ENCODE measurements at regions not wholly inside any gene's neighbourhood (a gene's known extent, or its start where the extent isn't known, plus 50 kb on each side); places are given as distances from the start of the nearest gene placed in this dataset.
"Not testable (repeated sequence)": the region's sequence is repeated elsewhere in the genome, so short reads cannot be mapped to it uniquely, and the experiment has no call there.

- Histone ChIP-seq H3K79me2 (no peaks in the 10 kb centered on the region), H3K27me3 (ENCODE audit: control insufficient read depth, insufficient read depth, low read length) (no peaks in the 10 kb centered on the region), H3K9me3 (ENCODE audit: control insufficient read depth, low read length) (no peaks in the 10 kb centered on the region), H3K4me2 (ENCODE audit: low read length) (no peak overlapping the region), H3K4me3 (ENCODE audit: low read depth, low read length) (no peak overlapping the region), H3K36me3 (ENCODE audit: control insufficient read depth, insufficient read depth, low read length) (no peaks in the 10 kb centered on the region), H3K9ac (no peak overlapping the region), H3K27ac (no peak overlapping the region), H3K4me1 (no peaks in the 10 kb centered on the region), H2AFZ (no peak overlapping the region)
- no peak for TF ChIP-seq CTCF (IDR thresholded peaks at IDR 0.05)
Measured at GRCh38 chr22:44566911-44567310, 68.9 kb upstream of the RTL6 start.

GRCh38 chr22:44562651-44563050 is 64.6 kb upstream of the RTL6 start:
- H3K27ac ChIP-seq; H3K4me1 ChIP-seq; H3K9ac ChIP-seq; H3K79me2 ChIP-seq; H3K4me3 ChIP-seq (ENCODE audit: low read depth, low read length); H3K4me2 ChIP-seq (ENCODE audit: low read length); H3K27me3 ChIP-seq (ENCODE audit: control insufficient read depth, insufficient read depth, low read length); H2AFZ ChIP-seq; H3K9me3 ChIP-seq (ENCODE audit: control insufficient read depth, low read length); H3K36me3 ChIP-seq (ENCODE audit: control insufficient read depth, insufficient read depth, low read length): not testable (repeated sequence)

- H3K9ac ChIP-seq, result no peak overlapping the region
- H3K4me3 ChIP-seq (ENCODE audit: low read depth, low read length), result no peak overlapping the region
- TF ChIP-seq CTCF (IDR thresholded peaks at IDR 0.05), result no peak
Measured at GRCh38 chr22:44561139-44561840, 63.3 kb upstream of the RTL6 start.

GRCh38 chr22:44558671-44559070 is 60.6 kb upstream of the RTL6 start:
- not testable (repeated sequence) for H3K9ac ChIP-seq; H2AFZ ChIP-seq; H3K27ac ChIP-seq; H3K9me3 ChIP-seq (ENCODE audit: control insufficient read depth, low read length); H3K4me3 ChIP-seq (ENCODE audit: low read depth, low read length); H3K27me3 ChIP-seq (ENCODE audit: control insufficient read depth, insufficient read depth, low read length); H3K4me1 ChIP-seq; H3K4me2 ChIP-seq (ENCODE audit: low read length); H3K79me2 ChIP-seq; H3K36me3 ChIP-seq (ENCODE audit: control insufficient read depth, insufficient read depth, low read length)

More at GRCh38 chr22:44561139-44561840, 63.3 kb upstream of the RTL6 start:
- Histone ChIP-seq H3K4me1 (no peaks in the 10 kb centered on the region), H3K4me2 (ENCODE audit: low read length) (no peak overlapping the region), H2AFZ (no peak overlapping the region), H3K36me3 (ENCODE audit: control insufficient read depth, insufficient read depth, low read length) (no peaks in the 10 kb centered on the region), H3K9me3 (ENCODE audit: control insufficient read depth, low read length) (no peaks in the 10 kb centered on the region), H3K27ac (no peak overlapping the region), H3K27me3 (ENCODE audit: control insufficient read depth, insufficient read depth, low read length) (no peaks in the 10 kb centered on the region), H3K79me2 (no peaks in the 10 kb centered on the region)

- not testable (repeated sequence) for H3K27ac ChIP-seq; H3K4me3 ChIP-seq (ENCODE audit: low read depth, low read length); H3K79me2 ChIP-seq; H2AFZ ChIP-seq; H3K9ac ChIP-seq; H3K4me2 ChIP-seq (ENCODE audit: low read length); H3K27me3 ChIP-seq (ENCODE audit: control insufficient read depth, insufficient read depth, low read length); H3K4me1 ChIP-seq; H3K9me3 ChIP-seq (ENCODE audit: control insufficient read depth, low read length); H3K36me3 ChIP-seq (ENCODE audit: control insufficient read depth, insufficient read depth, low read length)
Measured at GRCh38 chr22:44557872-44558271, 59.8 kb upstream of the RTL6 start.

- Histone ChIP-seq H3K27ac (no peak overlapping the region), H3K4me3 (ENCODE audit: low read depth, low read length) (no peak overlapping the region), H2AFZ (no peak overlapping the region), H3K4me2 (ENCODE audit: low read length) (no peak overlapping the region), H3K9me3 (ENCODE audit: control insufficient read depth, low read length) (no peaks in the 10 kb centered on the region), H3K27me3 (ENCODE audit: control insufficient read depth, insufficient read depth, low read length) (no peaks in the 10 kb centered on the region), H3K79me2 (no peaks in the 10 kb centered on the region), H3K4me1 (no peaks in the 10 kb centered on the region), H3K36me3 (ENCODE audit: control insufficient read depth, insufficient read depth, low read length) (no peaks in the 10 kb centered on the region), H3K9ac (no peak overlapping the region)
- no peak for TF ChIP-seq CTCF (IDR thresholded peaks at IDR 0.05)
Measured at GRCh38 chr22:44557064-44557748, 59.2 kb upstream of the RTL6 start.
